ENCODE measurements at regions not wholly inside any gene's neighbourhood (a gene's known extent, or its start where the extent isn't known, plus 50 kb on each side); places are given as distances from the start of the nearest gene placed in this dataset.
"Not testable (repeated sequence)": the region's sequence is repeated elsewhere in the genome, so short reads cannot be mapped to it uniquely, and the experiment has no call there.

DNA sequence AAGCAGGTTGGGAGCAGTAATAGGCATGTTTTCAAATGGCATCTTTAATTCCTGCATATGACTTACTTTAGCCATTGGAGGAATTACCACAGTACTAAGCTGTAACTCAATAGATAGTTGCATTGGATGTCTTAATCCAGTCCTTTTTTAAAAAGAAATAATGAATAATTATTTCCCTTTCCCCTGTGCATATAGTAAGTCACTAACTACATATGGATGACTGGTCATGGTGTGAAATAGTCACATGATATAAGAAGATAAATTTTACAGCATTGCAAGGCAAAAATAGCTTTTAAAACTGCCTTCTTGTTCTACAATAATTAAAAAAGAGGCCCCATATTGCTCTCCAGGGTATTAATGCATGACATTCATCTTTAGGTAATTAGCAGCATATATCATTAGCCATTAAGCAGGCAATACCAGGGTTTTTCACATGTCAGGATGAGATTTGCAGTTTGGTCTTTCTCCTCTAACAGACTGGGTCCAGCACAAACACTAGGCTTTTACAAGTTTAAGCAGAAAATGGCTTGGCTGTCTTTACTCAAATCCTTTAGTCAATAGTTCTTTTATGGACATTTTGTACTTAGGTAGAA, 606.4 kb upstream of the RORB start:
- no peak for DNase-seq

DNA sequence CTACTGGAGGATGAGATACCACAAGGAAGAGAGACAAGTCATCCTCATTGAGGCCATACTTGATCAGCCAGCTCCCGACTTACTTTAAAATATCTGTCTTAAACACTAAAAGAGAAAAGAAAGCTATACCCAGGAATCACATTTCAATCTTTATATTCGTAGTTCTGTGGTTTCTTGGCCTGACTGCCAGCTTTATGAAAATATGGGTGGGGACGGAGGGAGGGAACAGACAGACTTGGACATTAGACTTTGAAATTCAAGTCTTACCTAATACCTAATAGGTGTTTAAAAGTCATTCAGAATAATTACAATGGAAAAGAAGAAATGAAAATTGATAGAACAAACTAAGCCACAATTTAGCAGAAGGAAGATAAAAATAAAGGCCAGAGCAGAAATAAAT, 604.8 kb upstream of the RORB start:
- no peak for DNase-seq

DNA sequence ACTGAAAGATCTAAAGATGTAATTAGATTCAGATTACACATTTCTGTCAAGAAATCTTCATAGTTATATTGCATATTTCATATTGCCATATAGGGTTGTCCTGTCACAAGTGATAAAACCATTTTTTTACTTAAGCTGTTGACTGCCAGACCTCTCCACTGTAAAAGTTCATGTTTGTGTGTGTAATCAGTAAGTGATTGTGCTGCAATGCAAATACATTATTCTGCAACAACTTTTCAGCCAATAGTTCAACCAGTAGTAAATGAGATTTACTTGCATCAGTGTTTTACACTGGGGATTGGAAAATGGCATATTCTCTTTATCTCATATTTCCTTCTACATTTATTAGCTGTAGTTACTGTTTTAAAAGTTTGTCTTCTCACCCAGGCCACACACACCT, 603.9 kb upstream of the RORB start:
- DNase-seq: no peak

DNA sequence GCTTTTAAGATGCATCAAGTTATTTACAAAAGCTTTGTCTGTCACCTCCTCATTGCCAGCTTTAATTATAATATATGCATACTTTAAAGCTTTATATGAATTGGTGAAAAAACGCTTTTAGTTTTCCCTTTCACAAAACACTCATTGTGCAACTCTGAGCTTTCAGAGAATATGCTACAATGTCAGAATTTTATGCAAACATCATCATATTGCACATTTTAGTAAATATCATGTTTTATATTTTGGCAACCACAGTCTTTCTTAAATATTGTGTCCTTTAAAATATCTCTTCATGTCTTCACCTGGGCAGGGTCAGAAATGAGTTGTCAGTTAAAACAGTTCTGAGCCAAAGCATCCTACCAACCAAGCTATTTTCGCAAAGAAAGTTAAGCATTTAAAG, 601.1 kb upstream of the RORB start:
- DNase-seq: no peak

- DNase-seq: no peak
Observed at GRCh38 chr9:73906671-73907070, 590.5 kb upstream of the RORB start.

DNA sequence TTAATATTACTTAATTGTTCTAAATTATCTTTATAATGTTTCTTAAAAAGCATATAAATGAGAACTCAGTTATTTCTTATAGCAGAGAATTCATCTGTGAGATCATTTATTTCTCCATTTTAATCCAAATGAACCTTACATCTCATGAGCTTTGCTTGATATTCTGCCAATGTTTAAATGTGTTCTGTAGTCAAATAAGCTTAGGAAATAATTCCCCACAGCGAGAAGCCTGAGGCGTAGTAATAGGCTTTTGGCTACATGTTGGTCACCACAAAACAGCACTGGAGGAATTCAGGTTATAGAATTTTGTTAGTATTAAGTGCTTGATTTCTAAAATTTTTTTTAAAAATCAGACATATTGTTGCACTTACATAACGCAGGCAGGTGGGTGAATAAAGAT, 585.3 kb upstream of the RORB start:
- DNase-seq: no peak

DNA sequence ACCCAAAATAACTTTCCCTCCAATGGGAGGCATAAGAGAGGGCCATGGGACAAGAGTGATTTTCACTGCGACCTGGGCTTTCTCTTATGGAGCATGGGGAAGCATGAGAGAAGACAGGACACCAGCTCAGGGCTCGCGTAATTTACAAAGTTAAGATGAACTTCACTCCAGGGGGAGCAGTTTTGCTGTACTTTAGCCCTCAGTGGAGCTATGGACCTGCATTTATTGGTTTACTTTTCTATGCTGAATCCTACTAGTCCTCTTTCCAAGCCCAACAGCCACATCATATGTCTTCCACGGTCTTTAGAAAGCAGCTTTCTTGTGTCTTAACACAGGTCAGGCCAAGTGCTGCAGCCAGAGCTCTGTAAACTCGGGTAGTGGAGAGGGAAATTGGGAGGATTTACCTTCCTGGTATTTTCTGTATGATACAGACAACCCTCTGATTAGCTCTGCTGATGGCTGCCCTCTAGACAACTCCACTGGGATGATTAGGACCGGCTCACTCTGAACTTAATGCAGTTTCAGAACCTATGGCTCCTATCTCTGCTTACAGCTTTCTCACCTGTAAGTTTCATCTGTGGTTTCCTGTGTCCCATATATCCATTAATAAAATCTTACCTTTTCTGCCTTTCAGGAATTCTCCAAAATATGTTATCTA, 581.0 kb upstream of the RORB start:
- no peak for DNase-seq

GRCh38 chr9:73919712-73920111, 577.4 kb upstream of the RORB start:
- DNase-seq: no peak

DNA sequence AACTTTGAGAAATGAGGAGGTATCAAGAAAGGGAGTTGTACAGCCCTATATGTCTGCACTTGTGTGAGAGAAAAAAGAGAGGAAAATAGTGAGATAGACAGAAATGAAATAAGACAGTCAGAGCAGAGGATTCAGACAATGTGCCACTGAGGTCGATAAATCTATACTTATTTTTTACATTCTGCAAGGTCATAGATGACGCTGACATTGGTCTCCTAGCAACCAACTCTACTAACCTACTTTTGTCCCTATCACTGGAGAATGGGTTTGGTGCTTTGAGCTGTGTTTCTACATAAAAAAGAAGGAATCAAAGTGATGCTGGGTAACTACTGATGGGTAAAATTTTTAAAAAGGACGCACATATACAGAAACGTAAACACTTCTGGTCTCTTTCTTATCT, 573.3 kb upstream of the RORB start:
- no peak for DNase-seq

GRCh38 chr9:73951147-73951546, 546.0 kb upstream of the RORB start:
- no peak for DNase-seq

GRCh38 chr9:73962792-73963191, 534.3 kb upstream of the RORB start:
- no peak for DNase-seq

GRCh38 chr9:73969936-73970335, 527.2 kb upstream of the RORB start:
- DNase-seq: no peak

DNA sequence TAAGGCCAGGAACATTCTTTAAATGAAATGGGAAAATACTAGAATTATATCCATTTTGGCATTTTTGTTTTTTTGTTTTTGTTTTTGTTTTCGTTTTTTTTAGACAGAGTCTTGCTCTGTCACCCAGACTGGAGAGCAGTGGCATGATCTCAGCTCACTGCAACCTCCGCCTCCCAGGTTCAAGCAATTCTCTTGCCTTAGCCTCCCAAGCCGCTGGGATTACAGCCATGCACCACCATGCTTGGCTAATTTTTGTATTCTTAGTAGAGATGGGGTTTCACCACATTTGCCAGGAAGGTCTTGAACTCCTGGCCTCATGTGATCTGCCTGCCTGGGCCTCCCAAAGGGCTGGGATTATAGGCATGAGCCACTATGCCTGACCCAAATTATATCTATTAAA, 520.7 kb upstream of the RORB start:
- not testable (repeated sequence) for DNase-seq

- no peak for DNase-seq
Observed at GRCh38 chr9:73979894-73980264, 517.3 kb upstream of the RORB start.

DNA sequence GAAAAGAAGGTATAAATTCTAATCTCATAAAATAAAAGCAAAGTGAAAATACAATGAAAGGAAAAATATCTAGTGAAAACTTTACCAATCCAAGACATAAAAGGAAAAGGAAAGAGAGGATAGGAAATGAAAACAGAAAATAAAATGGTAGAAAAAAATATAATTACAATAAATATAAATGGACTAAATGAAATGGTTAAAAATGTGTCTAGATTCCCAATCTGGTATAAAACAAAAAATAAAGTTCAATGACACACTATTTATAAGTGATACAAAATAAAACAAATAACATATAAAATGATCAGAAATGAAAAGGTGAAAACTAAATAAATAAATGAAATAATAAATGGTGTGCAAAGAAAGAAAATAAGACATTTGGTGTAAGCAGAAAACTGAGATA, 516.4 kb upstream of the RORB start:
- no peak for DNase-seq

DNA sequence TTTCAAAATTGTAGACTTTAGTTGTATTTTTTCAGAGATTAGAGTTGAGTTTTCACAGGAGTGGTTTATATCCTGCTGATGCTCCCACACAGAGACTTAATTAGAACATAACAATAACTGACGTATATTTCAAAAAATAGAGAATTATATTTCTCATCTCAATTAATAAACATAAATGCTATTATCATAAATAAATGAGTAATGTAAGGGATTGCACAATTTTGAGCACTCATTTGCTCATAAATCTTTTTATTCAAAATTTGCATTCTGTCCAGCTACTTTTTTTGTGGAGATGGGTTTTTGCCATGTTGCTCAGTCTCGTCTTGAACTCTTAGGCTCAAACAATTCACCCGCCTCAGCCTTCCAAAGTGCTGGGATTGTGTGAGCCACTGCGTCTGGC, 515.7 kb upstream of the RORB start:
- DNase-seq: no peak

GRCh38 chr9:73995836-73996235, 501.3 kb upstream of the RORB start:
- no peak for DNase-seq

DNA sequence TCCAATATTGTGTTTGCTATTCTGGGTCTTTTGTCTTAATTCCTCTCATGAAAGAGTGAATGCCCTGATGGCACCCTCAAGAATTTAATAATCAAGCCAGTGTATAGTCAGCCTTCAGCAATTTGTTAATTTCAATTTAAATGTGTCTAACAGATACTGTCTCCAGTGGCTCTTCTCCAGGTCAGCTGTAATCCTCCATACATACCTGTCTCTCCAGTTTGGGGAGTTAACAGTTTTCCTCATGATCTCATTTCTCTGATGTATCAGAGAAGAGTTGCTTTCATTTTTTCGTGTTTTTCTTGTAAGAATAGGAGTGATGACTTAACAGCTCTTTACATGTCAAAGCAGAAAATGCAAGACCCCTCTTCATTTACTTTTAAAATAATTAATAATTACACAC, 500.3 kb upstream of the RORB start:
- DNase-seq: no peak

DNA sequence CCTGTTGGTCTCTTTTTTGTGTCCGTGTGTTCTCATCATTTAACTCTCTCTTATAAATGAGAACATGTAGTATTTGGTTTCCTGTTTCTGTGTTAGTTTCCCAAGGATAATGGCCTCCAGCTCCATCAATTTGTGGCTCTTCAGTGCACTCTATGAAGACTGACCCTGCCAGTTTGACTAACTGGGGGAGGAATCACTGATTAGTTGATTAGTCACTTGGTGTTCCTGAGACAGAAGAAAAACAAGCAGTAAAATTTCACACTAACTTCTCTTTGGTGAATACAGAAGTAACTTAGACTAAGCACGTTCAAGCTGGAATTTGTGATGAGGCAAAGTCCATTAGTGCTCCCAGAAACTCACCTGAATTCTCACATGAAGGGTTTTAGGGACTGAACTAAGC, 495.8 kb upstream of the RORB start:
- DNase-seq: no peak

GRCh38 chr9:74006935-74007334, 490.2 kb upstream of the RORB start:
- no peak for DNase-seq

- no peak for DNase-seq
Observed at GRCh38 chr9:74007833-74008232, 489.3 kb upstream of the RORB start.

DNA sequence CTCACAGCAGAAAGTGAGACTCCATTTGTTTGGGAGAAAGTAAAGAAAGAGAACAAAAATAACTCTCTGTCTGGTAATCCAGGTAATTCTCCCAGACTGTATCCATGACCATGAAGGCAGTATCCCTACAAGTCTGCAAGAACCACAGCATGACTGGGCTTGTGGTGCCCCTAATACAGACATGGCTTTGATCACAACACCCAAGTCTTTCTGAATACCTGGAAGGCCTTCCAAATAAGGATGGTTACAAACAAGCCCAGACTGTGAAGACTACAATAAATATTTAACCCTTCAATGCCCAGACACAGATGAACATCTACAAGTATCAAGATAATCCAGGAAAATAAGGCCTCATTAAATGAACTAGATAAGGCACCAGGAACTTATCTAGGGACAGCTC, 481.1 kb upstream of the RORB start:
- DNase-seq: no peak

DNA sequence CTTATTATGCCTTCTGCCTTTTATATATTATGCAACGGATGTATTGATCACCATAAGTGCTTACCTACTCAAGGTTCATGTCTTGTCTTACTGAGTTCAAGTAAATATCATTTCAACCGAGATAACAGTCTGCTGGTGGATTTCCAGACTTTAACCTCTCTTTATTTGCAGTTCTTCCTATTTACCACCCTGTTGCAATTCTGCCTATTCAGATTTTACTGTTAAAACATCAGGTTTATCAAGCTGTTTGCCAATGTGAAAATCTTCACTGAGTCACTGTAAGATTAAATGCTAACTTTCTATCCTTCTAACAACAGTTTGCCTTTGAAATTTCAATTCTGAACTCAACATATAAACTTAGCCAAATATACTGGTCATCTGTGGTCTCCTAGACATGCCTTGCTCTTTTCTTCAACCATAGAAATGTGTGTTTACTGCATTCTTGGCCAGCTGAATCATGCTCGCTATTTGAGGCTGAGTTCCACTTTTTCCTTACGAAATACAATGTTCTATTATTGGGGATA, 471.7 kb upstream of the RORB start:
- DNase-seq: no peak

DNA sequence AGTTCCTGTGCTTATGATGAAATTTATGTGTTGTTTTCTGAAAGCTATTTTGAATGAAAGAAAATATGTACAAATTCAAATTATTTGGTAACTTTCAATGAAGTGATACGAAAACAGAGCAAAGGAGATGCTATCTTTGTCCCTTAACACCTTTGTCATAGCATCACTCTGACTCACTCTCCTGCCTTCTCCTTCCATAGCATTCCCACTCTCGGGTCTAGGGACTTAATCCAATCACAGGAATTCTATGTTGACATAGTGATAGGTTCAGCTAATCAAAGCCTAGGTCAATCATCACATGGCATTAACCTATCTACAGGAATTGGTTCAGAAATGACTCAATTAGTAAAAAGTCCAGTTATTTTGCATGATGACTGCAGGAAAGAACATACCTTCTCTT, 464.7 kb upstream of the RORB start:
- DNase-seq: no peak

DNA sequence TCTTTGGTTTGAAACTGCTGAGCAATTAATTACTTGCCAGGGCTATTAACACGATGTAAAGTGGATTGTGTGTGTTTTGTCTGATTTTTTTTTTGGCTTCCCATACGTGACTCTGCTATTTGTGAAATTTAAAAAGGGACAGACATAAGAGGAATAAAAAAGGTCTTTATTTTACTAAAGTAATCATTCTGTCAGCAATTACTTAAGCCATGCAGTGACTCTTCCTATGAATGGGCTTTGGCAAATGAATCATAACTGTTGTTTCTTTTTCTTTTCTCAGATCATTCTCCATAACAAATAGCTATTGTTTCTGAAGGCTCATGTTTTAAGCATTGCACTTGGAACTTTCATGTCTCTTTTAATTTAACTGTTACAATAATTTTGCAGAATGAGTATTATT, 461.3 kb upstream of the RORB start:
- no peak for DNase-seq
